Lower lobe of right lung (tissue), 2 donors: ENCODE measurements at regions not wholly inside any gene's neighbourhood (a gene's known extent, or its start where the extent isn't known, plus 50 kb on each side); places are given as distances from the start of the nearest gene placed in this dataset.
A peak's percentile ranks its signal among the peaks of the same experiment; 100 is the strongest.

Source experiments
- ATAC-seq, 2 donors: fragments of 200-7000 bp; cut with Tn5 transposase; one replicate each; pipeline ENCODE4 v1.9.1; 2020 to 2022; ENCODE audit warnings: mild to moderate bottlenecking in 2 of 2, moderate library complexity in 2 of 2
- DNase-seq: peaks from one replicate; pipeline ENCODE4 v3.0.0-alpha.2; 2020
- H3K27ac ChIP-seq: fragments of 200-600 bp; one replicate; pipeline ENCODE4 v1.8.0; 2022
- H3K27me3 ChIP-seq: fragments of 200-600 bp; one replicate; pipeline ENCODE4 v1.8.0; 2022; ENCODE audit warnings: low read depth
- H3K36me3 ChIP-seq: fragments of 200-600 bp; one replicate; pipeline ENCODE4 v1.8.0; 2022; ENCODE audit warnings: mild to moderate bottlenecking
- H3K4me1 ChIP-seq: fragments of 200-600 bp; one replicate; pipeline ENCODE4 v1.8.0; 2022
- H3K4me3 ChIP-seq: fragments of 200-600 bp; one replicate; pipeline ENCODE4 v1.8.0; 2022; ENCODE audit warnings: mild to moderate bottlenecking
- H3K9me3 ChIP-seq: fragments of 200-600 bp; one replicate; pipeline ENCODE4 v1.8.0; 2022
- CTCF ChIP-seq: fragments of 200-600 bp; IDR thresholded peaks from one replicate; pipeline ENCODE4 v1.8.0; 2022; ENCODE audit warnings: antibody characterized with exemption, mild to moderate bottlenecking
- intact Hi-C: fragments of 100-400 bp; cut with DNase I; formaldehyde crosslinking; loops from one replicate; pipeline ENCODE4 v1.11.0; 2022
- donor health status: DM: no; HTN: yes; CAD: no; lungs with severe emphysema.

- DNase-seq (no peak), ATAC-seq (peak; percentile 57 to 77)
- H3K9me3 ChIP-seq = no peaks in the 10 kb centered on the region
- no peaks in the 10 kb centered on the region for H3K36me3 ChIP-seq
- H3K4me3 ChIP-seq = no peak overlapping the region
- H3K27me3 ChIP-seq = no peaks in the 10 kb centered on the region
- peaks cover 8% of the 10 kb centered on the region for H3K4me1 ChIP-seq
- TF ChIP-seq CTCF = no peak
- no peak overlapping the region for H3K27ac ChIP-seq
- intact Hi-C loops = no loop called here
Measured at GRCh38 chr12:88870000-88870737, 289.9 kb upstream of the KITLG start.

- Histone ChIP-seq H3K4me1 (peaks cover 8% of the 10 kb centered on the region), H3K36me3 (no peaks in the 10 kb centered on the region), H3K27me3 (no peaks in the 10 kb centered on the region), H3K27ac (no peak overlapping the region), H3K9me3 (no peaks in the 10 kb centered on the region), H3K4me3 (no peak overlapping the region)
- intact Hi-C loops = no loop called here
- ATAC-seq (peak; percentile 32 to 33), DNase-seq (no peak)
- no peak for TF ChIP-seq CTCF
Measured at GRCh38 chr12:88868050-88868449, 287.8 kb upstream of the KITLG start.

GRCh38 chr12:88867510-88867909 is 287.2 kb upstream of the KITLG start:
- no peak for DNase-seq

GRCh38 chr12:88866881-88867280 is 286.6 kb upstream of the KITLG start:
- H3K27ac ChIP-seq = no peak overlapping the region
- peaks cover 8% of the 10 kb centered on the region for H3K4me1 ChIP-seq
- no peaks in the 10 kb centered on the region for H3K27me3 ChIP-seq
- TF ChIP-seq CTCF = no peak
- intact Hi-C loops = no loop called here
- no peaks in the 10 kb centered on the region for H3K9me3 ChIP-seq
- no peaks in the 10 kb centered on the region for H3K36me3 ChIP-seq
- no peak for DNase-seq
- ATAC-seq = no peak
- no peak overlapping the region for H3K4me3 ChIP-seq

More at GRCh38 chr12:88867510-88867909, 287.2 kb upstream of the KITLG start:
- Histone ChIP-seq H3K4me1 (peaks cover 8% of the 10 kb centered on the region), H3K27me3 (no peaks in the 10 kb centered on the region), H3K9me3 (no peaks in the 10 kb centered on the region), H3K36me3 (no peaks in the 10 kb centered on the region), H3K27ac (no peak overlapping the region), H3K4me3 (no peak overlapping the region)
- ATAC-seq = no peak
- intact Hi-C loops = no loop called here
- no peak for TF ChIP-seq CTCF

- ATAC-seq (no peak), DNase-seq (no peak)
- intact Hi-C loops = no loop called here
- Histone ChIP-seq H3K4me3 (no peak overlapping the region), H3K4me1 (peaks cover 8% of the 10 kb centered on the region), H3K9me3 (no peaks in the 10 kb centered on the region), H3K27ac (no peak overlapping the region), H3K27me3 (no peaks in the 10 kb centered on the region), H3K36me3 (no peaks in the 10 kb centered on the region)
- no peak for TF ChIP-seq CTCF
Measured at GRCh38 chr12:88865537-88865936, 285.3 kb upstream of the KITLG start.
